NCI-H748 (cell line): ENCODE measurements at regions not wholly inside any gene's neighbourhood (a gene's known extent, or its start where the extent isn't known, plus 50 kb on each side); places are given as distances from the start of the nearest gene placed in this dataset.

Source experiments
- DNase-seq: peaks from one replicate; lab custom pipeline; 2025; ENCODE audit not compliant: unreplicated experiment; lab: John Stamatoyannopoulos, UW

GRCh38 chr3:116630494-116630893 lies 79.1 kb upstream of the TUSC7 start:
- DNase-seq: no peak

GRCh38 chr3:116639641-116640040 lies 69.9 kb upstream of the TUSC7 start:
- no peak for DNase-seq

- DNase-seq: no peak
These were observed 69.5 kb upstream of the TUSC7 start for GRCh38 chr3:116640109-116640508.

- DNase-seq: no peak
These were observed 66.6 kb upstream of the TUSC7 start for GRCh38 chr3:116643001-116643400.

GRCh38 chr3:116647996-116648395 lies 61.6 kb upstream of the TUSC7 start:
- no peak for DNase-seq
